ENCODE measurements at regions not wholly inside any gene's neighbourhood (a gene's known extent, or its start where the extent isn't known, plus 50 kb on each side); places are given as distances from the start of the nearest gene placed in this dataset.

GRCh38 chr3:103889675-103890074 lies 1454.9 kb downstream of the ZPLD1 start:
- Histone ChIP-seq H3K14ac (ENCODE audit: insufficient read depth, low read length) (no peak overlapping the region), H2BK5ac (ENCODE audit: insufficient read length, low read length) (no peak overlapping the region), H2AK5ac (ENCODE audit: insufficient read length, low read length) (no peak overlapping the region), H2BK15ac (ENCODE audit: low read depth, low read length) (no peak overlapping the region), H2AFZ (ENCODE audit: low read length) (no peak overlapping the region), H4K5ac (ENCODE audit: insufficient read length, low read depth, low read length) (no peak overlapping the region), H2BK20ac (ENCODE audit: low read depth, low read length, poor library complexity, severe bottlenecking) (no peak overlapping the region), H2BK120ac (ENCODE audit: low read depth, low read length, poor library complexity, severe bottlenecking) (no peak overlapping the region), H3T11ph (ENCODE audit: low read length) (no peak overlapping the region), H3K23ac (ENCODE audit: insufficient read length, low read depth, low read length) (no peak overlapping the region), H3K4ac (ENCODE audit: low read depth, low read length) (no peak overlapping the region), H4K91ac (ENCODE audit: insufficient read length, low read depth, low read length) (no peak overlapping the region), H4K8ac (replicated peaks; ENCODE audit: insufficient read length, low read depth, low read length) (no peak overlapping the region), H3K27me3 (ENCODE audit: insufficient read depth, low read length) (no peaks in the 10 kb centered on the region), H3K9me3 (ENCODE audit: control insufficient read depth, low read depth, low read length) (no peaks in the 10 kb centered on the region), H3K79me1 (ENCODE audit: insufficient read depth, low read depth, low read length, poor library complexity, severe bottlenecking) (no peaks in the 10 kb centered on the region), H3K4me1 (ENCODE audit: insufficient read depth, low read length) (no peaks in the 10 kb centered on the region), H3K27ac (ENCODE audit: insufficient read length, low read depth, low read length) (no peak overlapping the region), H2BK12ac (ENCODE audit: insufficient read length, low read depth, low read length) (no peak overlapping the region), H3K23me2 (ENCODE audit: insufficient read length, low read depth, low read length, poor library complexity, severe bottlenecking) (no peaks in the 10 kb centered on the region), H3K4me2 (ENCODE audit: insufficient read depth, insufficient read length, low read length) (no peak overlapping the region), H3K56ac (ENCODE audit: insufficient read length, low read depth, low read length) (no peak overlapping the region), H3K18ac (ENCODE audit: insufficient read length, low read depth, low read length) (no peak overlapping the region), H4K20me1 (ENCODE audit: control insufficient read depth, insufficient read depth, insufficient read length) (no peaks in the 10 kb centered on the region), H3K79me2 (ENCODE audit: insufficient read depth, low read length) (no peaks in the 10 kb centered on the region), H3K9ac (ENCODE audit: extremely low read depth, insufficient read length, low read length) (no peak overlapping the region)
- Mint-ChIP-seq H3K4me1 (no peaks in the 10 kb centered on the region), H3K4me3 (no peak overlapping the region), H3K9me3 (no peaks in the 10 kb centered on the region), H3K27ac (no peak overlapping the region), H3K36me3 (ENCODE audit: insufficient read depth in 1 of 3, low read depth in 3 of 3) (no peaks in the 10 kb centered on the region), H3K27me3 (ENCODE audit: low read depth) (no peaks in the 10 kb centered on the region)
- no peak for DNase-seq
- no CpG with 5 or more reads among the region's 1 CpG for WGBS (ENCODE audit: extremely low coverage, insufficient read length, low lambda C conversion rate)
- TF ChIP-seq CTCF (conservative IDR thresholded peaks at IDR 0.05): no peak
